HEK293 (cell line): ENCODE measurements at regions not wholly inside any gene's neighbourhood (a gene's known extent, or its start where the extent isn't known, plus 50 kb on each side); places are given as distances from the start of the nearest gene placed in this dataset.

Experiments
- CTCF ChIA-PET: fragments of 350-600 bp; formaldehyde crosslinking; extraction: SDS; loops from one replicate; lab custom pipeline; 2021; ENCODE audit warnings: antibody characterized with exemption; lab: Yijun Ruan, JAX
- POLR2A ChIA-PET: fragments of 300-600 bp; formaldehyde crosslinking; extraction: SDS; loops from one replicate; lab custom pipeline; 2020; ENCODE audit warnings: antibody characterized with exemption, inconsistent platforms; lab: Yijun Ruan, JAX
- H3K27ac ChIP-seq: fragments of 200-500 bp; sonication (Bioruptor generic); 2 replicates; pipeline ENCODE4 v1.5.1; 2014; ENCODE audit warnings: low read depth, low read length, control low read depth, inconsistent platforms; ENCODE audit errors: extremely low read depth
- H3K36me3 ChIP-seq, 2 experiments: fragments of 200-500 bp in 1 of 2; sonication (Bioruptor generic) in 1 of 2; 1 replicate in 1 of 2; 2 replicates in 1 of 2; pipeline ENCODE4 v1.5.1; 2014 to 2017; ENCODE audit warnings: inconsistent platforms in 2 of 2, low read length in 2 of 2; ENCODE audit not compliant: control insufficient read depth in 2 of 2, insufficient read depth in 1 of 2
- H3K4me1 ChIP-seq: fragments of 200-500 bp; sonication (Bioruptor generic); 2 replicates; pipeline ENCODE4 v1.5.1; 2014; ENCODE audit warnings: mild to moderate bottlenecking, low read length, inconsistent platforms; ENCODE audit not compliant: control insufficient read depth, insufficient read depth
- H3K4me3 ChIP-seq: 2 replicates; pipeline ENCODE4 v1.5.1; 2011; ENCODE audit warnings: low read depth, mild to moderate bottlenecking, control low read depth, low read length, moderate library complexity
- H3K9me3 ChIP-seq: fragments of 200-500 bp; sonication (Bioruptor generic); 2 replicates; pipeline ENCODE4 v1.5.1; 2014; ENCODE audit warnings: low read depth, low read length, inconsistent platforms; ENCODE audit not compliant: control insufficient read depth, insufficient read depth
- BCL6B ChIP-seq: fragments of 450-650 bp; formaldehyde crosslinking; IDR thresholded peaks from 2 replicates; pipeline ENCODE4 v1.5.1; 2017; ENCODE audit warnings: missing biosample characterization, missing genetic modification characterization
- GLIS1 ChIP-seq: fragments of 450-650 bp; formaldehyde crosslinking; IDR thresholded peaks from 2 replicates; pipeline ENCODE4 v1.5.1; 2016; ENCODE audit warnings: missing biosample characterization, missing genetic modification characterization
- KLF10 ChIP-seq: fragments of 450-650 bp; IDR thresholded peaks from 2 replicates; pipeline ENCODE4 v1.5.1; 2018; ENCODE audit warnings: missing biosample characterization, mild to moderate bottlenecking, missing genetic modification characterization
- MZF1 ChIP-seq: fragments of 450-650 bp; formaldehyde crosslinking; IDR thresholded peaks from 2 replicates; pipeline ENCODE4 v1.5.1; 2017; ENCODE audit warnings: missing biosample characterization, missing genetic modification characterization, borderline replicate concordance
- OSR2 ChIP-seq: fragments of 450-650 bp; formaldehyde crosslinking; IDR thresholded peaks from 2 replicates; pipeline ENCODE4 v1.5.1; 2016; ENCODE audit warnings: missing biosample characterization, missing genetic modification characterization
- YY2 ChIP-seq: fragments of 450-650 bp; formaldehyde crosslinking; IDR thresholded peaks from 2 replicates; pipeline ENCODE4 v1.5.1; 2016; ENCODE audit warnings: missing biosample characterization, missing genetic modification characterization
- ZBTB1 ChIP-seq: fragments of 450-650 bp; formaldehyde crosslinking; IDR thresholded peaks from 2 replicates; pipeline ENCODE4 v1.5.1; 2016; ENCODE audit warnings: missing biosample characterization, missing genetic modification characterization
- ZNF146 ChIP-seq: fragments of 450-650 bp; formaldehyde crosslinking; IDR thresholded peaks from 2 replicates; pipeline ENCODE4 v1.5.1; 2016; ENCODE audit warnings: missing biosample characterization, missing genetic modification characterization
- ZNF148 ChIP-seq: fragments of 450-650 bp; formaldehyde crosslinking; IDR thresholded peaks from 2 replicates; pipeline ENCODE4 v1.5.0; 2017; ENCODE audit warnings: missing biosample characterization, missing genetic modification characterization, borderline replicate concordance
- ZNF23 ChIP-seq: fragments of 450-650 bp; formaldehyde crosslinking; IDR thresholded peaks from 2 replicates; pipeline ENCODE4 v1.5.1; 2016; ENCODE audit warnings: missing biosample characterization, missing genetic modification characterization, borderline replicate concordance
- ZNF311 ChIP-seq: fragments of 450-650 bp; formaldehyde crosslinking; IDR thresholded peaks from 2 replicates; pipeline ENCODE4 v1.5.1; 2017; ENCODE audit warnings: missing biosample characterization, missing genetic modification characterization, borderline replicate concordance
- ZNF473 ChIP-seq: fragments of 450-650 bp; formaldehyde crosslinking; IDR thresholded peaks from 2 replicates; pipeline ENCODE4 v1.5.1; 2017; ENCODE audit warnings: missing biosample characterization, missing genetic modification characterization
- ZNF501 ChIP-seq: fragments of 450-650 bp; formaldehyde crosslinking; IDR thresholded peaks from 2 replicates; pipeline ENCODE4 v1.5.1; 2016; ENCODE audit warnings: missing biosample characterization, missing genetic modification characterization
- ZNF510 ChIP-seq: fragments of 450-650 bp; formaldehyde crosslinking; IDR thresholded peaks from 2 replicates; pipeline ENCODE4 v1.5.1; 2018; ENCODE audit warnings: mild to moderate bottlenecking, missing genetic modification characterization, missing biosample characterization; ENCODE audit not compliant: insufficient replicate concordance
- ZNF544 ChIP-seq: fragments of 450-650 bp; formaldehyde crosslinking; IDR thresholded peaks from 2 replicates; pipeline ENCODE4 v1.5.0; 2017; ENCODE audit warnings: missing biosample characterization, missing genetic modification characterization
- ZNF560 ChIP-seq: fragments of 450-650 bp; formaldehyde crosslinking; IDR thresholded peaks from 2 replicates; pipeline ENCODE4 v1.5.1; 2017; ENCODE audit warnings: missing biosample characterization, missing genetic modification characterization, borderline replicate concordance
- ZNF585B ChIP-seq: fragments of 450-650 bp; formaldehyde crosslinking; IDR thresholded peaks from 2 replicates; pipeline ENCODE4 v1.5.1; 2016; ENCODE audit warnings: missing biosample characterization, missing genetic modification characterization
- ZNF677 ChIP-seq: fragments of 450-650 bp; IDR thresholded peaks from 2 replicates; pipeline ENCODE4 v1.5.0; 2018; ENCODE audit warnings: missing biosample characterization, mild to moderate bottlenecking, missing genetic modification characterization, moderate library complexity
- ZNF792 ChIP-seq: fragments of 450-650 bp; formaldehyde crosslinking; IDR thresholded peaks from 2 replicates; pipeline ENCODE4 v1.5.1; 2016; ENCODE audit warnings: missing biosample characterization, missing genetic modification characterization
- ZSCAN5A ChIP-seq: fragments of 450-650 bp; formaldehyde crosslinking; IDR thresholded peaks from 2 replicates; pipeline ENCODE4 v1.5.1; 2016; ENCODE audit warnings: missing biosample characterization, missing genetic modification characterization
- TF ChIP-seq, protein P1 (sequence below): fragments of 450-650 bp; IDR thresholded peaks from 2 replicates; pipeline ENCODE4 v1.5.1; 2018; ENCODE audit warnings: missing biosample characterization, mild to moderate bottlenecking, missing genetic modification characterization
- TF ChIP-seq, protein P2 (sequence below): fragments of 450-650 bp; formaldehyde crosslinking; IDR thresholded peaks from 2 replicates; pipeline ENCODE4 v1.5.1; 2016; ENCODE audit warnings: missing biosample characterization, missing genetic modification characterization, borderline replicate concordance

- TF ChIP-seq MZF1 (tag by site-specific recombination) (no peak), BCL6B (no peak)
- TF ChIP-seq, protein P1, sequence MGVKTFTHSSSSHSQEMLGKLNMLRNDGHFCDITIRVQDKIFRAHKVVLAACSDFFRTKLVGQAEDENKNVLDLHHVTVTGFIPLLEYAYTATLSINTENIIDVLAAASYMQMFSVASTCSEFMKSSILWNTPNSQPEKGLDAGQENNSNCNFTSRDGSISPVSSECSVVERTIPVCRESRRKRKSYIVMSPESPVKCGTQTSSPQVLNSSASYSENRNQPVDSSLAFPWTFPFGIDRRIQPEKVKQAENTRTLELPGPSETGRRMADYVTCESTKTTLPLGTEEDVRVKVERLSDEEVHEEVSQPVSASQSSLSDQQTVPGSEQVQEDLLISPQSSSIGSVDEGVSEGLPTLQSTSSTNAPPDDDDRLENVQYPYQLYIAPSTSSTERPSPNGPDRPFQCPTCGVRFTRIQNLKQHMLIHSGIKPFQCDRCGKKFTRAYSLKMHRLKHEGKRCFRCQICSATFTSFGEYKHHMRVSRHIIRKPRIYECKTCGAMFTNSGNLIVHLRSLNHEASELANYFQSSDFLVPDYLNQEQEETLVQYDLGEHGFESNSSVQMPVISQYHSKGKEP (tag by site-specific recombination): no peak
Observed at GRCh38 chr4:34633241-34633640, 1611.1 kb downstream of the ARAP2 start (continued).

DNA sequence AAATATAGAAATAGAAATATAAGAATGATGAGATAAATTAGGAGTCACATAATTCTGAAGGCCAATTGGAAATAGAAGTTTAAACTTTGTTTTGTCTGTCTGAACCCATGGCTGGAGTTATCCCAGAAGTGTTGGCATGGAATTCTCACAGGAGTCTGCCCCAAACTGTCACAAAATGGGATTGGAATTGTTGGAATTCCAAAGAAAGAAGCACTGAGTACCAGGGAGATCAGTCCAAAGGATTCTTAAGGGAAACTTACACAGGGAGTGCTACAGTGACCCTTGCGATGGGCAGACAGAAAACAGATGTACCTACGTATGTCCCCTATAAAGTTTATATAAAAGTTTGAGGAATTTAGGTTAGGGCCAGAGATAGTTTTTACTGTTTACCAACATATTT lies 1607.7 kb downstream of the ARAP2 start:
- ChIA-PET CTCF (no interaction called here), POLR2A (no interaction called here)
- Histone ChIP-seq H3K9me3 (no peaks in the 10 kb centered on the region), H3K4me3 (no peak overlapping the region), H3K4me1 (no peaks in the 10 kb centered on the region), H3K36me3 (no peaks in the 10 kb centered on the region), H3K27ac (no peak overlapping the region)
- TF ChIP-seq ZNF146: no peak
- TF ChIP-seq ZNF148: no peak
- TF ChIP-seq ZNF792: no peak
- no peak for TF ChIP-seq ZNF510 (tag by site-specific recombination)
- no peak for TF ChIP-seq ZSCAN5A
- TF ChIP-seq, protein P2, sequence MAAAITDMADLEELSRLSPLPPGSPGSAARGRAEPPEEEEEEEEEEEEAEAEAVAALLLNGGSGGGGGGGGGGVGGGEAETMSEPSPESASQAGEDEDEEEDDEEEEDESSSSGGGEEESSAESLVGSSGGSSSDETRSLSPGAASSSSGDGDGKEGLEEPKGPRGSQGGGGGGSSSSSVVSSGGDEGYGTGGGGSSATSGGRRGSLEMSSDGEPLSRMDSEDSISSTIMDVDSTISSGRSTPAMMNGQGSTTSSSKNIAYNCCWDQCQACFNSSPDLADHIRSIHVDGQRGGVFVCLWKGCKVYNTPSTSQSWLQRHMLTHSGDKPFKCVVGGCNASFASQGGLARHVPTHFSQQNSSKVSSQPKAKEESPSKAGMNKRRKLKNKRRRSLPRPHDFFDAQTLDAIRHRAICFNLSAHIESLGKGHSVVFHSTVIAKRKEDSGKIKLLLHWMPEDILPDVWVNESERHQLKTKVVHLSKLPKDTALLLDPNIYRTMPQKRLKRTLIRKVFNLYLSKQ: no peak
- TF ChIP-seq YY2 (tag by site-specific recombination): no peak
- no peak for TF ChIP-seq ZNF501 (tag by site-specific recombination)
- no peak for TF ChIP-seq ZNF677 (tag by site-specific recombination)
- no peak for TF ChIP-seq ZNF473 (tag by site-specific recombination)
- TF ChIP-seq ZNF311 (tag by site-specific recombination): no peak
- TF ChIP-seq ZNF560 (tag by site-specific recombination): no peak
- TF ChIP-seq ZNF585B: no peak
- TF ChIP-seq GLIS1 (tag by site-specific recombination): no peak
- TF ChIP-seq KLF10: no peak
- TF ChIP-seq ZBTB1 (tag by site-specific recombination): no peak
- TF ChIP-seq ZNF23: no peak
- no peak for TF ChIP-seq OSR2 (tag by site-specific recombination)
- no peak for TF ChIP-seq ZNF544
